HUES64 (cell line): ENCODE measurements at regions not wholly inside any gene's neighbourhood (a gene's known extent, or its start where the extent isn't known, plus 50 kb on each side); places are given as distances from the start of the nearest gene placed in this dataset.

Experiments
- H3K27ac ChIP-seq: 2 replicates; pipeline ENCODE4 v1.7.0; 2013; ENCODE audit warnings: low read depth, low read length, inconsistent platforms
- H3K27me3 ChIP-seq: 2 replicates; pipeline ENCODE4 v1.6.1; 2013; ENCODE audit warnings: mild to moderate bottlenecking, low read length; ENCODE audit not compliant: insufficient read depth
- H3K36me3 ChIP-seq: 2 replicates; pipeline ENCODE4 v1.6.1; 2013; ENCODE audit warnings: mild to moderate bottlenecking, low read length; ENCODE audit not compliant: insufficient read depth
- H3K4me1 ChIP-seq: 2 replicates; pipeline ENCODE4 v1.6.1; 2013; ENCODE audit warnings: mild to moderate bottlenecking, low read length, moderate library complexity; ENCODE audit not compliant: insufficient read depth
- H3K4me3 ChIP-seq: 2 replicates; pipeline ENCODE4 v1.5.1; 2013; ENCODE audit warnings: mild to moderate bottlenecking, low read length, moderate library complexity
- H3K9ac ChIP-seq: 2 replicates; pipeline ENCODE4 v1.6.1; 2013; ENCODE audit warnings: mild to moderate bottlenecking, low read depth, low read length
- H3K9me3 ChIP-seq: 2 replicates; pipeline ENCODE4 v1.6.1; 2013; ENCODE audit warnings: low read depth, low read length; ENCODE audit not compliant: insufficient read depth
- WGBS: fragments of 150-250, 120-280 bp; methylation state at CpG from one replicate; pipeline ENCODE4 v1.1.7; 2013; ENCODE audit warnings: missing lambda C conversion rate; 5-methylcytosine and 5-hydroxymethylcytosine counted together

DNA sequence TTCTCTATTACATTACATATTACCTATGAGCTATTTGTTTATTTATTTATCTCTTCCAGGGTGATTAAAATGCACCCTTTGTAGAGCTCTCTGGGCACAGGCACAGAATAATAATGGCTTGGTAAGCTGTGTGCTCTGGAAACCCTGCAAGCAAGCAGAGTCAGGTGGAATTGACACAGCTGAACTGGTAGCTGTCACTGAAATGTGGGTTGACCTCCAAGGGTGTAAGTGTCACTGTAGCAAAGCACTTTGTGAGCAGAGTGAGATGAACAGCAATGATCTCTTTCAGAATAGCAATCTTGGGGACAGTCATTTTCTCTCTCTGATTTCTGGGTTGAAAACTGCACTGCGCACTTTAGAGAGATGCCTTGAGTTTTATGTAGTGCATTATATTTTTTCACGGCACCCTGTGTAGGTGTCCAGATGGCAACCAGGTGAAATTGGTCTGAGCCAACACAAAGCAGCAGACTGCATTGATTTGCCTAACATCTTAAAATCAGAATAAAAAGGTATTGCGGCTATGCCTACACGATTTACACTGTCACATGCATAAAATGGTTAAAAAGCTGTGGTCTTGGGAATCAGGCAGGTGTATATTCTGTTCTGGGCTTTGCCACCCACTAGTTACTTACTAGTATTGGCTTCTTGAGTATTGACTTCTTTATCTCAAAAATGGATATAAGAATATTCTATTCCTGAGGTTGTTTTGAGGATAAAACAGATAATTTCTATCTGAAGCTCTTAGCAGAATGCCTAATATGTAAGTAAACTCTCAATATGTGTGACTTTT is 450.3 kb downstream of the RAPGEF2 start:
- H3K9me3 ChIP-seq: no peaks in the 10 kb centered on the region
- no peak overlapping the region for H3K4me3 ChIP-seq
- no peaks in the 10 kb centered on the region for H3K27me3 ChIP-seq
- no peak overlapping the region for H3K27ac ChIP-seq
- H3K4me1 ChIP-seq: no peaks in the 10 kb centered on the region; the same call in 1 of the 2 replicates
- 97% methylated on average over 4 of the region's 4 CpGs for WGBS
- no peaks in the 10 kb centered on the region for H3K36me3 ChIP-seq
- H3K9ac ChIP-seq: no peak overlapping the region

- Histone ChIP-seq H3K36me3 (no peaks in the 10 kb centered on the region), H3K9ac (no peak overlapping the region), H3K9me3 (peaks cover 5% of the 10 kb centered on the region; the same call in 1 of the 2 replicates), H3K4me1 (no peaks in the 10 kb centered on the region; the same call in 1 of the 2 replicates), H3K27ac (no peak overlapping the region), H3K4me3 (no peak overlapping the region), H3K27me3 (no peaks in the 10 kb centered on the region)
Measured at GRCh38 chr4:159555873-159556272, 453.0 kb downstream of the RAPGEF2 start.

GRCh38 chr4:159562366-159562765 is 459.5 kb downstream of the RAPGEF2 start:
- H3K4me1 ChIP-seq: no peaks in the 10 kb centered on the region
- H3K36me3 ChIP-seq: no peaks in the 10 kb centered on the region
- no peak overlapping the region for H3K9ac ChIP-seq
- H3K27ac ChIP-seq: no peak overlapping the region
- H3K4me3 ChIP-seq: no peak overlapping the region
- peaks cover 5% of the 10 kb centered on the region; the same call in 1 of the 2 replicates for H3K9me3 ChIP-seq
- no peaks in the 10 kb centered on the region for H3K27me3 ChIP-seq
- WGBS: 100% methylated on average over 1 of the region's 1 CpG

GRCh38 chr4:159563257-159563656 is 460.4 kb downstream of the RAPGEF2 start:
- no peaks in the 10 kb centered on the region for H3K36me3 ChIP-seq
- no peak overlapping the region for H3K4me3 ChIP-seq
- no peak overlapping the region for H3K27ac ChIP-seq
- peaks cover 5% of the 10 kb centered on the region; the same call in 1 of the 2 replicates for H3K9me3 ChIP-seq
- no peaks in the 10 kb centered on the region for H3K4me1 ChIP-seq
- H3K27me3 ChIP-seq: no peaks in the 10 kb centered on the region
- H3K9ac ChIP-seq: no peak overlapping the region
- WGBS: 88% methylated on average over 1 of the region's 1 CpG

GRCh38 chr4:159564615-159565014 is 461.7 kb downstream of the RAPGEF2 start:
- Histone ChIP-seq H3K9me3 (peaks cover 5% of the 10 kb centered on the region; the same call in 1 of the 2 replicates), H3K27ac (no peak overlapping the region), H3K4me3 (no peak overlapping the region), H3K4me1 (no peaks in the 10 kb centered on the region), H3K9ac (no peak overlapping the region), H3K27me3 (no peaks in the 10 kb centered on the region), H3K36me3 (no peaks in the 10 kb centered on the region)
- 90% methylated on average over 5 of the region's 5 CpGs for WGBS

GRCh38 chr4:159566786-159567185 is 463.9 kb downstream of the RAPGEF2 start:
- H3K4me3 ChIP-seq: no peak overlapping the region
- H3K27ac ChIP-seq: no peak overlapping the region
- H3K4me1 ChIP-seq: no peaks in the 10 kb centered on the region
- peaks cover 5% of the 10 kb centered on the region; the same call in 1 of the 2 replicates for H3K9me3 ChIP-seq
- H3K27me3 ChIP-seq: no peaks in the 10 kb centered on the region
- H3K36me3 ChIP-seq: no peaks in the 10 kb centered on the region
- 77% methylated on average over 1 of the region's 1 CpG for WGBS
- H3K9ac ChIP-seq: no peak overlapping the region

GRCh38 chr4:159577241-159577640 is 474.4 kb downstream of the RAPGEF2 start:
- 93% methylated on average over 2 of the region's 2 CpGs for WGBS
- Histone ChIP-seq H3K27me3 (no peaks in the 10 kb centered on the region), H3K4me1 (no peaks in the 10 kb centered on the region), H3K36me3 (no peaks in the 10 kb centered on the region), H3K4me3 (no peak overlapping the region), H3K9ac (no peak overlapping the region), H3K27ac (no peak overlapping the region), H3K9me3 (no peaks in the 10 kb centered on the region)

- Histone ChIP-seq H3K27ac (no peak overlapping the region), H3K4me1 (no peaks in the 10 kb centered on the region), H3K4me3 (no peak overlapping the region), H3K9ac (no peak overlapping the region), H3K36me3 (no peaks in the 10 kb centered on the region), H3K9me3 (peaks cover 23% of the 10 kb centered on the region), H3K27me3 (no peaks in the 10 kb centered on the region)
Measured at GRCh38 chr4:159582685-159583084, 479.8 kb downstream of the RAPGEF2 start.

- Histone ChIP-seq H3K36me3 (no peaks in the 10 kb centered on the region), H3K4me3 (no peak overlapping the region), H3K9ac (peak overlapping the region; percentile 27; the same call in 1 of the 2 replicates), H3K27ac (peak overlapping the region; percentile 66), H3K4me1 (peaks cover 44% of the 10 kb centered on the region), H3K9me3 (no peaks in the 10 kb centered on the region), H3K27me3 (no peaks in the 10 kb centered on the region)
- 29% methylated on average over 2 of the region's 2 CpGs for WGBS
Measured at GRCh38 chr4:159592898-159593556, 490.1 kb downstream of the RAPGEF2 start.

DNA sequence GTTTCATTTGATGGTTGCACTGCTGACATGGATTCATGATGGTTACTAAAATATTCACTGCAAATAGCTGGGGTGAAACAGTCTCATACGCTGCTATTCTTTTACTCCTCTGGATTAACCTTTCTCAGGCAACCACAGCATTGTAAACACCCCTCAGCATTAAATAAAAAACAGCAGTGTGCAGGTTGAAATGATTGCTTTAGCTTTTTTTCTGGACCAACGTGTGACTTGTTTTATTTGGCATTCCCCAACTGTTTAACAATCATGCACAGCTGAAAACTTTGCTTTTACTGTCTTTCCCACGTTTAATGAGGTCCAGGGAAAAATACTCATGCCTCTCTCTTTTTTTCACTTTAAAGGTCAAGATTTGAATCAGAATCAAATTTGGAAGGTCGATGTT is 490.8 kb downstream of the RAPGEF2 start:
- no peaks in the 10 kb centered on the region for H3K36me3 ChIP-seq
- H3K27me3 ChIP-seq: no peaks in the 10 kb centered on the region
- H3K4me1 ChIP-seq: peaks cover 48% of the 10 kb centered on the region
- H3K9ac ChIP-seq: peak overlapping the region; percentile 14; the same call in 1 of the 2 replicates
- H3K9me3 ChIP-seq: no peaks in the 10 kb centered on the region
- H3K27ac ChIP-seq: peak overlapping the region; percentile 93
- no peak overlapping the region for H3K4me3 ChIP-seq
- 59% methylated on average over 4 of the region's 4 CpGs for WGBS

DNA sequence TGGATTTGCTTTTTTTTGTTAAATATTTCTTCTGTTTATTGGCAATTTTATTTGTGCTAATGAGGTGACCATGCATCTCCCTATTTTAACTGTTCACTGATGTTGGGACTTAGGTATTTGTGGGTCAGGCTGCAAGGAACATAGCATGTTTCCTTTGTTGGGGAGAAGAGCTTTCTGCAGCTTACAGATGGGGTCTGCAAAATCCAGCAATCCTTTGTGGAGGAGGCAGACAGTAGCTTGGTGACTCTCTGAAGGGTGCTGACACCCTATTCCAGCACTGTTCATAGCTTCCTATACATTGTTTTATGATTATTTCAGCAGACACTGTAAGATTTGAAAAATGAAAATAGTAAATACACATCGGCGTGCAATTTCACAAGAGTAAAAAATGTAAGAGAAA is 491.7 kb downstream of the RAPGEF2 start:
- no peaks in the 10 kb centered on the region for H3K27me3 ChIP-seq
- peak overlapping the region; percentile 93 for H3K27ac ChIP-seq
- no peak overlapping the region for H3K4me3 ChIP-seq
- peaks cover 48% of the 10 kb centered on the region for H3K4me1 ChIP-seq
- H3K9ac ChIP-seq: peak overlapping the region; percentile 65; the same call in 1 of the 2 replicates
- no peaks in the 10 kb centered on the region for H3K36me3 ChIP-seq
- WGBS: 68% methylated on average over 2 of the region's 2 CpGs
- H3K9me3 ChIP-seq: no peaks in the 10 kb centered on the region
